ENCODE measurements at regions not wholly inside any gene's neighbourhood (a gene's known extent, or its start where the extent isn't known, plus 50 kb on each side); places are given as distances from the start of the nearest gene placed in this dataset.

DNA sequence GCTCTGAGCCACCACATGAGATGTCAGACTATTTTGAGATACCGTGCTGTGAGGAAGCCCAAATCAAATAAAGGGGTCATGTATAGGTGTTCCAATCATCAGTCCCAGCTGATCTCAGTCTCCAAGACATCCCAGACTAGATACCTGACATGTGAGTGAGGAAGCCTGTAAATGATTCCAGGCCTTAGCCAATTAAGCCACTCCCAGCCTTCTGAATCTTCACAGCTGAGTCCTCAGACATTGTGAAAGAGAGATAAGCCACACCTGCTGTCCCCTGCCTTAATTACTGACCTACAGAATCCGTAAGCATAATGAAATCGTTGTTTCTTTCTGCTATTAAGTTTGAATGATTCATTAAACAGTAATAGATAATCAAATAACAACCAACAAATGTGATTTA is 671.4 kb downstream of the ZNF674 start:
- no peaks in the 10 kb centered on the region for H3K4me1 ChIP-seq
- H3K27me3 ChIP-seq: peaks cover 0 to 15% (median 0%) of the 10 kb centered on the region in 4 donors
- no peaks in the 10 kb centered on the region for H3K9me3 ChIP-seq
- no peak overlapping the region for H3K4me3 ChIP-seq
- no peaks in the 10 kb centered on the region for H3K36me3 ChIP-seq
- TF ChIP-seq, protein P1, sequence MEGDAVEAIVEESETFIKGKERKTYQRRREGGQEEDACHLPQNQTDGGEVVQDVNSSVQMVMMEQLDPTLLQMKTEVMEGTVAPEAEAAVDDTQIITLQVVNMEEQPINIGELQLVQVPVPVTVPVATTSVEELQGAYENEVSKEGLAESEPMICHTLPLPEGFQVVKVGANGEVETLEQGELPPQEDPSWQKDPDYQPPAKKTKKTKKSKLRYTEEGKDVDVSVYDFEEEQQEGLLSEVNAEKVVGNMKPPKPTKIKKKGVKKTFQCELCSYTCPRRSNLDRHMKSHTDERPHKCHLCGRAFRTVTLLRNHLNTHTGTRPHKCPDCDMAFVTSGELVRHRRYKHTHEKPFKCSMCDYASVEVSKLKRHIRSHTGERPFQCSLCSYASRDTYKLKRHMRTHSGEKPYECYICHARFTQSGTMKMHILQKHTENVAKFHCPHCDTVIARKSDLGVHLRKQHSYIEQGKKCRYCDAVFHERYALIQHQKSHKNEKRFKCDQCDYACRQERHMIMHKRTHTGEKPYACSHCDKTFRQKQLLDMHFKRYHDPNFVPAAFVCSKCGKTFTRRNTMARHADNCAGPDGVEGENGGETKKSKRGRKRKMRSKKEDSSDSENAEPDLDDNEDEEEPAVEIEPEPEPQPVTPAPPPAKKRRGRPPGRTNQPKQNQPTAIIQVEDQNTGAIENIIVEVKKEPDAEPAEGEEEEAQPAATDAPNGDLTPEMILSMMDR (IDR thresholded peaks at IDR 0.05): no peak
- H3K27ac ChIP-seq: no peak overlapping the region
- ATAC-seq (no peak), DNase-seq (no peak), FAIRE-seq (no peak)
- intact Hi-C loops (cut with DNase I): no loop called here
- WGBS, 2 donors: 43 to 48% methylated on average over 3 of the region's 3 CpGs

GRCh38 chrX:45872480-45872879 is 671.8 kb upstream of the DIPK2B start:
- ATAC-seq: no peak
- Histone ChIP-seq H3K9me3 (no peaks in the 10 kb centered on the region), H3K27me3 (peaks cover 0 to 11% (median 0%) of the 10 kb centered on the region in 4 donors), H3K4me1 (no peaks in the 10 kb centered on the region), H3K36me3 (no peaks in the 10 kb centered on the region), H3K4me3 (no peak overlapping the region), H3K27ac (no peak overlapping the region)
- DNase-seq: no peak
- FAIRE-seq: no peak
- intact Hi-C loops (cut with DNase I): no loop called here
- WGBS, 2 donors: 57 to 82% methylated on average over 1 of the region's 1 CpG
- TF ChIP-seq, protein P1 (IDR thresholded peaks at IDR 0.05): no peak

- Histone ChIP-seq H3K4me1 (no peaks in the 10 kb centered on the region), H3K27me3 (peaks cover 0 to 27% (median 1%) of the 10 kb centered on the region in 4 donors), H3K4me3 (no peak overlapping the region), H3K27ac (no peak overlapping the region), H3K9me3 (no peaks in the 10 kb centered on the region), H3K36me3 (no peaks in the 10 kb centered on the region)
- no peak for FAIRE-seq
- DNase-seq: no peak
- no peak for ATAC-seq
- intact Hi-C loops (cut with DNase I): no loop called here
- WGBS, 2 donors: 32 to 45% methylated on average over 1 of the region's 1 CpG
- TF ChIP-seq, protein P1 (IDR thresholded peaks at IDR 0.05): no peak
These were observed 667.7 kb upstream of the DIPK2B start for GRCh38 chrX:45868425-45868824.

DNA sequence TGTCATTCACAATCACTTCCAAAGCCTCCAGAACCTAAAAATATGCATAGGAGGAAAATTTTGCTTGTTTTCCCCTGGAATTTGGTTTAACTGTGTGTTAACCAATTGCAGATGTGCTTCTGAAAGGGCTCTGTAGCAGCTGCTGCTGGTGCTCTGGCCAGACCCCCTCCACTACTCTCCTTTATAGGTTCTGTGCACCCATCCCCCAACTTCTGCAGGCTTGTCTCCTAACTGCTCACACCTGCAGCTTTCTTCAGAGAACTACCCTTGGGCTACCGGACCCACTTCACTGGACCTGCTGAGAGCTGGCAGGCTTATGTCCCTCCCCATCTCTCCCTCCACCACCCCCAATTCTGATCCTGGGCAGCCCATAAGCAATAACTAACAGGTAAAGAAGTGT is 662.1 kb upstream of the DIPK2B start:
- no peak overlapping the region for H3K27ac ChIP-seq
- DNase-seq (no peak), FAIRE-seq (no peak), ATAC-seq (no peak)
- no peaks in the 10 kb centered on the region for H3K36me3 ChIP-seq
- no peak overlapping the region for H3K4me3 ChIP-seq
- no peaks in the 10 kb centered on the region for H3K4me1 ChIP-seq
- 20 to 36% methylated on average over 1 of the region's 1 CpG for WGBS, 2 donors
- intact Hi-C loops (cut with DNase I): no loop called here
- H3K9me3 ChIP-seq: no peaks in the 10 kb centered on the region
- H3K27me3 ChIP-seq: peaks cover 0 to 22% (median 2%) of the 10 kb centered on the region in 4 donors
- TF ChIP-seq, protein P1 (IDR thresholded peaks at IDR 0.05): no peak

- WGBS, 2 donors: 58 to 76% methylated on average over 1 of the region's 1 CpG
- DNase-seq: no peak
- Histone ChIP-seq H3K4me3 (no peak overlapping the region), H3K4me1 (no peaks in the 10 kb centered on the region), H3K27ac (no peak overlapping the region), H3K36me3 (no peaks in the 10 kb centered on the region), H3K9me3 (no peaks in the 10 kb centered on the region), H3K27me3 (peaks cover 0 to 7% (median 2%) of the 10 kb centered on the region in 4 donors)
- intact Hi-C loops (cut with DNase I): no loop called here
- no peak for ATAC-seq
- TF ChIP-seq, protein P1 (IDR thresholded peaks at IDR 0.05): no peak
- no peak for FAIRE-seq
These were observed 659.8 kb upstream of the DIPK2B start for GRCh38 chrX:45860450-45860849.
